Vagina (tissue), 2 donors: ENCODE measurements at regions not wholly inside any gene's neighbourhood (a gene's known extent, or its start where the extent isn't known, plus 50 kb on each side); places are given as distances from the start of the nearest gene placed in this dataset.

ENCODE experiments used
- DNase-seq, 2 donors: peaks; one replicate each; pipeline ENCODE4 v3.0.0-alpha.2; 2017; ENCODE audit errors: extremely low spot score in 2 of 2
- H3K27ac ChIP-seq: fragments of 200-600 bp; sonication (generic); one replicate; pipeline ENCODE4 v1.5.1; 2019
- H3K27me3 ChIP-seq: fragments of 200-600 bp; sonication (generic); one replicate; pipeline ENCODE4 v1.5.1; 2019
- H3K36me3 ChIP-seq, 2 donors: fragments of 200-600 bp; sonication (generic); one replicate each; pipeline ENCODE4 v1.5.1; 2017 to 2019
- H3K4me1 ChIP-seq: fragments of 200-600 bp; sonication (generic); one replicate; pipeline ENCODE4 v1.5.1; 2019
- H3K4me3 ChIP-seq, 2 donors: fragments of 200-600 bp; sonication (generic); 1 replicate in 1 of 2; 2 replicates in 1 of 2; pipeline ENCODE4 v1.5.1; 2016 to 2019
- H3K9me3 ChIP-seq: fragments of 200-600 bp; sonication (generic); one replicate; pipeline ENCODE4 v1.5.1; 2019
- CTCF ChIP-seq, 3 experiments: fragments of 450-650 bp in 2 of 3; fragments of 200-600 bp in 1 of 3; sonication (generic) in 1 of 3; IDR thresholded peaks; one replicate each; pipeline ENCODE4 v1.5.1; 2017 to 2019; ENCODE audit warnings: antibody characterized with exemption in 3 of 3, mild to moderate bottlenecking in 2 of 3, moderate library complexity in 2 of 3
- POLR2A ChIP-seq, 2 donors: fragments of 450-650 bp; IDR thresholded peaks; one replicate each; pipeline ENCODE4 v1.6.1; 2017; ENCODE audit warnings: antibody characterized with exemption in 2 of 2, mild to moderate bottlenecking in 2 of 2, moderate library complexity in 2 of 2
- POLR2AphosphoS5 ChIP-seq, 2 donors: sonication (generic); formaldehyde crosslinking; IDR thresholded peaks; one replicate each; pipeline ENCODE4 v1.9.0; 2017; ENCODE audit warnings: antibody characterized with exemption in 2 of 2, mild to moderate bottlenecking in 2 of 2, low read depth in 1 of 2; ENCODE audit not compliant: insufficient read depth in 1 of 2
- intact Hi-C: fragments of 100-400 bp; cut with DNase I; formaldehyde crosslinking; loops from one replicate; pipeline ENCODE4 v1.15.1; 2023

- intact Hi-C loops, result no loop called here
- Histone ChIP-seq H3K27me3 (no peaks in the 10 kb centered on the region), H3K4me3 (no peak overlapping the region), H3K4me1 (no peaks in the 10 kb centered on the region), H3K36me3 (no peaks in the 10 kb centered on the region), H3K9me3 (no peaks in the 10 kb centered on the region), H3K27ac (no peak overlapping the region)
- no peak for TF ChIP-seq CTCF (IDR thresholded peaks at IDR 0.05)
- TF ChIP-seq POLR2AphosphoS5 (IDR thresholded peaks at IDR 0.05; ENCODE audit: insufficient read depth in 1 of 2, low read depth in 1 of 2), result no peak
- TF ChIP-seq POLR2A (IDR thresholded peaks at IDR 0.05), result no peak
- DNase-seq, result no peak
Measured at GRCh38 chr6:147138835-147139234, 65.4 kb upstream of the STXBP5 start.

DNA sequence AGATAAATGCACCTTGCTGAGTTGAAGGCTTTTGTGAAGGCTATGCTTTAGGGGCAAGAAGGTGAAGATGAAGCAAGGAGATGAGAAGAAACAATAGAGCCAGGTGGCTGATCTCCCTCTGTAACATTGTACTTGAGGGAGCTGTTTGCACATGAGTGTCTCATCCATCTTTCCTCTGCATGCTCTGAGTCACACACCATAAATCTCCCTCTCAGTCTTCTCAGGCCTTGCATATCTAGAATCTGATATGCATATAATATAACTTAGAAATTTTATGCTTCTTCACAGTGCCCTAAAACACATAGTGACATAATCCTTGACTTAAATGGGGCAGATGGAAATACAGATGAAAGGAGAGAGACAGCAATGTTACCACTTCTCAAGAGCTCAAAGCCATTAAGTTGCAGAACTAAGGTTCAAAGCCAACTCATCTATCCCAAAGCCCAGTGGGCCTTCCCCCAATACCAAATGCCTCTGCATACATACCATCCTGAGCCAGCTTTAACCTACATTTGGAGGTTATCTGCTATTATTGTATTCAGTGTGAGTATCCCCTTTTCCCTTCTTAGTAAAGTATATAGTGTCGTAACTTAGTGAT is 62.4 kb upstream of the STXBP5 start:
- Histone ChIP-seq H3K4me1 (no peaks in the 10 kb centered on the region), H3K4me3 (no peak overlapping the region), H3K27me3 (no peaks in the 10 kb centered on the region), H3K9me3 (no peaks in the 10 kb centered on the region), H3K27ac (no peak overlapping the region), H3K36me3 (no peaks in the 10 kb centered on the region)
- intact Hi-C loops, result no loop called here
- no peak for DNase-seq
- TF ChIP-seq POLR2AphosphoS5 (IDR thresholded peaks at IDR 0.05; ENCODE audit: insufficient read depth in 1 of 2, low read depth in 1 of 2) (no peak), POLR2A (IDR thresholded peaks at IDR 0.05) (no peak), CTCF (IDR thresholded peaks at IDR 0.05) (no peak)

- H3K27ac ChIP-seq, result no peak overlapping the region
- no peaks in the 10 kb centered on the region for H3K4me1 ChIP-seq
- no peak for DNase-seq
- TF ChIP-seq CTCF (IDR thresholded peaks at IDR 0.05) (no peak), POLR2A (IDR thresholded peaks at IDR 0.05) (no peak), POLR2AphosphoS5 (IDR thresholded peaks at IDR 0.05; ENCODE audit: insufficient read depth in 1 of 2, low read depth in 1 of 2) (no peak)
- no peaks in the 10 kb centered on the region for H3K36me3 ChIP-seq
- no peak overlapping the region for H3K4me3 ChIP-seq
- H3K9me3 ChIP-seq, result no peaks in the 10 kb centered on the region
- intact Hi-C loops, result no loop called here
- H3K27me3 ChIP-seq, result no peaks in the 10 kb centered on the region
Measured at GRCh38 chr6:147142684-147143245, 61.5 kb upstream of the STXBP5 start.

DNA sequence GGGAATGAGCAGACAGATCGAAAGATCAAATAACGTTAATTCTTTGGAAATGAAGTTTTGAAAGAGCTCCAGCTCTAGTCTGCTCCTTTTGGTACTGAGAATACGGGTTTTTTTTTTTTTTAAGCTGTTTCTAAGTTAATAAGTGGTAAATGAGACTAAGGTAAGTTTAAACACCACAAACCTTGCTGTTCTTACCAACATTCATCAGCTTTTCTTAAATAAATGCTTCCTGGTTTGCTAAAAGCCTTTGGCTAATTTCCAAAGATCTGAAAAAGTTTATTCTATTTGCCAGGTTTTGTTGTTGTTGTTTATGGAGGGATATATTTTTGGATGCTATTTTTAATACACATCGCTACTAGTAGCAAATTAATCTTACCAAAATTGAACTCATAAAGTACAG is 55.1 kb upstream of the STXBP5 start:
- Histone ChIP-seq H3K4me3 (no peak overlapping the region), H3K4me1 (no peaks in the 10 kb centered on the region), H3K27ac (no peak overlapping the region), H3K36me3 (no peaks in the 10 kb centered on the region), H3K27me3 (no peaks in the 10 kb centered on the region), H3K9me3 (no peaks in the 10 kb centered on the region)
- intact Hi-C loops, result no loop called here
- no peak for DNase-seq
- no peak for TF ChIP-seq POLR2AphosphoS5 (IDR thresholded peaks at IDR 0.05; ENCODE audit: insufficient read depth in 1 of 2, low read depth in 1 of 2)
- TF ChIP-seq CTCF (IDR thresholded peaks at IDR 0.05), result no peak
- TF ChIP-seq POLR2A (IDR thresholded peaks at IDR 0.05), result no peak

- DNase-seq, result no peak
- intact Hi-C loops, result no loop called here
- Histone ChIP-seq H3K9me3 (no peaks in the 10 kb centered on the region), H3K4me1 (no peaks in the 10 kb centered on the region), H3K36me3 (no peaks in the 10 kb centered on the region), H3K4me3 (no peak overlapping the region), H3K27me3 (no peaks in the 10 kb centered on the region), H3K27ac (no peak overlapping the region)
- no peak for TF ChIP-seq CTCF (IDR thresholded peaks at IDR 0.05)
- no peak for TF ChIP-seq POLR2A (IDR thresholded peaks at IDR 0.05)
- TF ChIP-seq POLR2AphosphoS5 (IDR thresholded peaks at IDR 0.05; ENCODE audit: insufficient read depth in 1 of 2, low read depth in 1 of 2), result no peak
Measured at GRCh38 chr6:147149826-147150225, 54.4 kb upstream of the STXBP5 start.
